Tibial nerve (tissue), 4 donors: ENCODE measurements at regions not wholly inside any gene's neighbourhood (a gene's known extent, or its start where the extent isn't known, plus 50 kb on each side); places are given as distances from the start of the nearest gene placed in this dataset.

Experiments
- DNase-seq, 2 donors: peaks; one replicate each; pipeline ENCODE4 v3.0.0-alpha.2; 2019; ENCODE audit warnings: low spot score in 2 of 2
- H3K27ac ChIP-seq, 4 donors: fragments of 200-600 bp; sonication (generic) in 3 of 4; one replicate each; pipeline ENCODE4 v1.5.1; 2017 to 2019; ENCODE audit warnings: mild to moderate bottlenecking in 1 of 4
- H3K27me3 ChIP-seq, 2 donors: fragments of 200-600 bp; sonication (generic) in 1 of 2; one replicate each; pipeline versions ENCODE4 v1.5.1 to v1.6.0; 2017 to 2019
- H3K36me3 ChIP-seq, 3 donors: fragments of 200-600 bp; sonication (generic); one replicate each; pipeline ENCODE4 v1.5.1; 2018 to 2019
- H3K4me1 ChIP-seq, 4 donors: fragments of 200-600 bp; sonication (generic) in 3 of 4; one replicate each; pipeline ENCODE4 v1.5.1; 2017 to 2019
- H3K4me3 ChIP-seq, 4 donors: fragments of 200-600 bp; sonication (generic) in 3 of 4; one replicate each; pipeline ENCODE4 v1.5.1; 2017 to 2019; ENCODE audit warnings: mild to moderate bottlenecking in 1 of 4, moderate library complexity in 1 of 4
- H3K9me3 ChIP-seq, 4 donors: fragments of 200-600 bp; sonication (generic) in 3 of 4; one replicate each; pipeline ENCODE4 v1.5.1; 2017 to 2019
- EP300 ChIP-seq, 2 donors: sonication (generic); formaldehyde crosslinking; IDR thresholded peaks; one replicate each; pipeline ENCODE4 v1.6.1; 2017; ENCODE audit warnings: antibody characterized with exemption in 2 of 2, mild to moderate bottlenecking in 1 of 2
- POLR2A ChIP-seq, 2 donors: fragments of 450-650 bp; IDR thresholded peaks; one replicate each; pipeline ENCODE4 v1.6.1; 2017; ENCODE audit warnings: antibody characterized with exemption in 2 of 2, mild to moderate bottlenecking in 2 of 2, moderate library complexity in 2 of 2
- WGBS, 2 donors: methylation state at CpG; one replicate each; pipeline ENCODE4 v1.1.5; 2018; 5-methylcytosine and 5-hydroxymethylcytosine counted together
- TF ChIP-seq, protein P1 (sequence below), 5 experiments: fragments of 200-600 bp in 3 of 5; fragments of 450-650 bp in 2 of 5; sonication (generic) in 3 of 5; IDR thresholded peaks; one replicate each; pipeline ENCODE4 v1.5.1; 2016 to 2019; ENCODE audit warnings: antibody characterized with exemption in 5 of 5, mild to moderate bottlenecking in 3 of 5, moderate library complexity in 2 of 5

DNA sequence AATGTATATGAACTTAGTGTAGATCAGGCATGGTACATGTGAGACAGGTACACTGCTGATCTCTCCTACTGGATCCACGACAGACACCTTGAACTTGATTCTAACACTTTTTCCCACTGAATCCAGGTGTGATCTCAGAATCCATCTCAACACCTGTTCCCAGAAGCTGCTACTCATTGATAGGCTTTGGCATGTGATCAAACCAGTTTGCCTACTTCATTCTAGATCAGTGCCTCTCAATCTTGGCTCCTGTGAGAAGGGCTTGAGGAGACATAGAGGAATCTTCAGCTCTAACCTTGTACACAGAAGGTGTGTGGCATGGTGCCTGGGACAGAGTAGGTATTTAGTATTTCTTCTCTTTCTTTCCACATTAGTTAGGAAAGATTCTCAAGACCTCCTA is 212.3 kb upstream of the ATP5MC3 start:
- WGBS, 2 donors = 87 to 93% methylated on average over 1 of the region's 1 CpG
- TF ChIP-seq EP300 (IDR thresholded peaks at IDR 0.05) (no peak), POLR2A (IDR thresholded peaks at IDR 0.05) (no peak)
- TF ChIP-seq, protein P1, sequence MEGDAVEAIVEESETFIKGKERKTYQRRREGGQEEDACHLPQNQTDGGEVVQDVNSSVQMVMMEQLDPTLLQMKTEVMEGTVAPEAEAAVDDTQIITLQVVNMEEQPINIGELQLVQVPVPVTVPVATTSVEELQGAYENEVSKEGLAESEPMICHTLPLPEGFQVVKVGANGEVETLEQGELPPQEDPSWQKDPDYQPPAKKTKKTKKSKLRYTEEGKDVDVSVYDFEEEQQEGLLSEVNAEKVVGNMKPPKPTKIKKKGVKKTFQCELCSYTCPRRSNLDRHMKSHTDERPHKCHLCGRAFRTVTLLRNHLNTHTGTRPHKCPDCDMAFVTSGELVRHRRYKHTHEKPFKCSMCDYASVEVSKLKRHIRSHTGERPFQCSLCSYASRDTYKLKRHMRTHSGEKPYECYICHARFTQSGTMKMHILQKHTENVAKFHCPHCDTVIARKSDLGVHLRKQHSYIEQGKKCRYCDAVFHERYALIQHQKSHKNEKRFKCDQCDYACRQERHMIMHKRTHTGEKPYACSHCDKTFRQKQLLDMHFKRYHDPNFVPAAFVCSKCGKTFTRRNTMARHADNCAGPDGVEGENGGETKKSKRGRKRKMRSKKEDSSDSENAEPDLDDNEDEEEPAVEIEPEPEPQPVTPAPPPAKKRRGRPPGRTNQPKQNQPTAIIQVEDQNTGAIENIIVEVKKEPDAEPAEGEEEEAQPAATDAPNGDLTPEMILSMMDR (IDR thresholded peaks at IDR 0.05) = no peak

DNA sequence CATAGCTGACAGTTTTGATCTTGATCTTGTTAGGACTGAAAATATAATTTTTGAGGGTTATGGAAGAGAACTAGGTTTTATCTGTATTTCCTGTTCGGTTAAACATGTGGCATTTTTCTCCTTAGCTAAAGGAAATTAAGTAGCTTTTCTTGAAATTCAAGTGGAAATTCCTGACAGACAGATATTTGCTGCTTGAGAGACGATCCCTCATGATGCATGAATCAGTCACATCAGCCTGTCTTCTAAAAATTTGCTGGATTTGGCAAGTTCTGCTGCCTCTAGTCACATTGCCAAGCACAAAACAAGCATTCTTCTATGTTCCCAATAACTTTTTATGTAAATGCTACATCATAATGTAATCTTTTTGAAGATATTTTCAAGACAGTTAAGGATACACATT is 201.8 kb upstream of the ATP5MC3 start:
- Histone ChIP-seq H3K4me3 (no peak overlapping the region), H3K9me3 (peaks cover 0 to 21% (median 3%) of the 10 kb centered on the region in 4 donors), H3K27ac (no peak overlapping the region), H3K36me3 (no peaks in the 10 kb centered on the region), H3K4me1 (no peaks in the 10 kb centered on the region), H3K27me3 (peaks cover 0 to 7% of the 10 kb centered on the region in 2 donors)
- DNase-seq = no peak
- 34 to 41% methylated on average over 2 of the region's 2 CpGs for WGBS, 2 donors
- TF ChIP-seq POLR2A (IDR thresholded peaks at IDR 0.05) (no peak), EP300 (IDR thresholded peaks at IDR 0.05) (no peak)
- TF ChIP-seq, protein P1 (IDR thresholded peaks at IDR 0.05) = no peak

More for the DNA sequence above, 212.3 kb upstream of the ATP5MC3 start:
- Histone ChIP-seq H3K4me3 (no peak overlapping the region), H3K27me3 (no peaks in the 10 kb centered on the region), H3K9me3 (no peaks in the 10 kb centered on the region), H3K27ac (no peak overlapping the region), H3K36me3 (no peaks in the 10 kb centered on the region), H3K4me1 (no peaks in the 10 kb centered on the region)
- no peak for DNase-seq

DNA sequence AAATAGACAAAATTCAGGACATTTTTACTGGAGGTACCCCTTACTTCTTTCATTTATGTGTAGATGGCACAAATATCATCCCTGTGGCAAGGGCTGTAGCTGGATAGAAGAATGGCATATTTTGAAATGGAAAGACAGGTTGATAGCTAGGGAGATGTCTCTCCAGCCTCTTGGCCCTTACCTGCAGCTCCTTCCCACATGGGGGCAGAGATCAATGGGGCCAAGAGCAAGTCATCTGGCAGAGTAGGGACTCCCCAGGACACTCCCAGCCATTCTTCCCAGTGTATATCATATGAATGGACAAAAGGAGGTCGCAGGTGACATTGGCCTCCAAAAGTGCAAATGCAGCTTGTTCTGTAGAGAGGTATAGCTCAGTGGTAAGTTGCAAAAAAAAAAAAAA is 192.2 kb upstream of the ATP5MC3 start:
- 96 to 100% methylated on average over 1 of the region's 1 CpG for WGBS, 2 donors
- no peaks in the 10 kb centered on the region for H3K36me3 ChIP-seq
- H3K9me3 ChIP-seq = no peaks in the 10 kb centered on the region
- TF ChIP-seq POLR2A (IDR thresholded peaks at IDR 0.05) (no peak), EP300 (IDR thresholded peaks at IDR 0.05) (no peak)
- TF ChIP-seq, protein P1 (IDR thresholded peaks at IDR 0.05) = no peak
- H3K4me1 ChIP-seq = no peaks in the 10 kb centered on the region
- peaks cover 0 to 18% of the 10 kb centered on the region in 2 donors for H3K27me3 ChIP-seq
- H3K27ac ChIP-seq = no peak overlapping the region
- H3K4me3 ChIP-seq = no peak overlapping the region
- DNase-seq = no peak

DNA sequence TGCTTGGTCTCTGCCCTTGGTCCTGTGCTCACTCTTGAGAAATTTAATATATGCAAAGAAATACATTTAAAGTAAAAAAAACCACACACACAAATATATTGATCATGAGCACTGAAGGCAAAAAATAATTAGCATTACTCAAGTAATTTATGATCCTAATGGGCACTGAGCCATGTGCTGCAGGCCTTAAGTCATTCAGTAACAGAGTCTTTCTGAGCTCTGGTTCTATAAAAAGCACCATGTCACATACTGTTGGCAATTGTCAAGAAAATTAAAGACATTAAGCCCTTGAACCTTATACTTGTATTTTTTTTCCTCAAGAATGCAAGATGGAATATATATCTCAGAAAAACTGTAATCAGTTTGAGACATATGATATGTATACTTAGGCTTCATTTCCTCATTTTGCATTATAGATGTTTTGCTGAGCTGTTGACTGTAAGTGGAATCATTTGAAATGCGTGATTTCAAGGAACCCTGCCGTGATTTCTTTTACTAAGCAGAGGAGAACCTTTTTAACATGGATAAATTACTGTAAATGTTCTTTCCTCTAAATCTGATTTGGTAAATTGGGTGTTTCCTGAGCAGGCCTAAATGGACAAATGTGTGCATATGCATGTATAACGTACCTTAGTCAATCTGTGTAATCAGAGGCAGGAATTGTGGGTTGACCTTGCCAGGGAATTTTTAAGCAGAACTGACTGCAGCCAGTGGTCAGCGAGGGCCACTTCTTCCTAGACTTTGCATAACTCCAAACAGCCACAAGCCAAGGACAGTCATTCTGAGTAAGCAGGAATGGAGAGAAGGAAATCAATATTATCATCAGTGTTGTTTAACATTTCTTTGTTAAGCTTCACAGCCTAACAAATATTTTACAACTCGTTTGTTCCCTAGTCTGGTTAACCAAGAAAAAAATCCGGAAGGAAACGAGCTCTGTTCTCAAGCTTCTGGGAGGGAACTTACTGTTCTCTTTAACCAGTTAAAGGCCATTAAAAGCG is 191.5 kb upstream of the ATP5MC3 start:
- no peak for DNase-seq
- no peaks in the 10 kb centered on the region for H3K36me3 ChIP-seq
- WGBS, 2 donors = 48 to 52% methylated on average over 8 of the region's 8 CpGs

DNA sequence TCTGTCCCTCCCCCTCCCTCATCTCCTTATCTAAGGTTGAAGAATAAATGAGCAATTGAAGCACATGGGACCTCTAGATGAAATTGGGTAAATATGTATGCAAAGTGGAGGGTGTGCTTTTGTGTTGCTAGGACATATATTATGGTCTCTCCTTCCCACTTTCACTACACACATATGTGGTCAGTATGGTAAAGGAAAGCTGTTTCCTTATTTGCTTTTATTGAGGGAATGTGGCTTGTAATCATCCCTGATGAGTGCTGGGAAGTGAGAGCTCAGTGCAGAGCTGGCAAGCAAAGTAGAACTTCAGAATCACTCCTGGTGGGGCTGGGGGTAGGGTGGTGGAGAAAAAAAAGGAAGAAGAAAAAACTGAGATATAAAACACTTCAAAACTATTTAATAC is 189.9 kb upstream of the ATP5MC3 start:
- TF ChIP-seq, protein P1 (IDR thresholded peaks at IDR 0.05) = no peak
- TF ChIP-seq EP300 (IDR thresholded peaks at IDR 0.05) = no peak
- TF ChIP-seq POLR2A (IDR thresholded peaks at IDR 0.05) = no peak
- H3K27me3 ChIP-seq = peaks cover 0 to 29% of the 10 kb centered on the region in 2 donors
- no peak overlapping the region for H3K27ac ChIP-seq
- H3K36me3 ChIP-seq = no peaks in the 10 kb centered on the region
- no peak for DNase-seq
- no peak overlapping the region for H3K4me3 ChIP-seq
- no peaks in the 10 kb centered on the region for H3K9me3 ChIP-seq
- H3K4me1 ChIP-seq = no peaks in the 10 kb centered on the region

More for the DNA sequence above, 191.5 kb upstream of the ATP5MC3 start:
- no peak for TF ChIP-seq POLR2A (IDR thresholded peaks at IDR 0.05)
- TF ChIP-seq, protein P1 (IDR thresholded peaks at IDR 0.05) = no peak
- no peak for TF ChIP-seq EP300 (IDR thresholded peaks at IDR 0.05)
- Histone ChIP-seq H3K9me3 (no peaks in the 10 kb centered on the region), H3K4me1 (no peaks in the 10 kb centered on the region), H3K27ac (no peak overlapping the region), H3K27me3 (peaks cover 0 to 18% of the 10 kb centered on the region in 2 donors), H3K4me3 (no peak overlapping the region)
